Common myeloid progenitor, CD34-positive (primary cell): ENCODE measurements at regions not wholly inside any gene's neighbourhood (a gene's known extent, or its start where the extent isn't known, plus 50 kb on each side); places are given as distances from the start of the nearest gene placed in this dataset.

Experiments
- CTCF ChIA-PET: fragments of 350-600 bp; sonication (Branson Sonifier 250); formaldehyde crosslinking; loops from one replicate; lab custom pipeline; 2021; ENCODE audit warnings: antibody characterized with exemption; lab: Charles Lee
- POLR2A ChIA-PET: fragments of 350-600 bp; sonication (Branson Sonifier 250); formaldehyde crosslinking; loops from one replicate; lab custom pipeline; 2021; ENCODE audit warnings: antibody characterized with exemption; lab: Charles Lee
- DNase-seq, 3 donors: peaks; one replicate each; pipeline versions ENCODE4 v3.0.0 to v3.0.0-alpha.2; 2013
- H3K27ac ChIP-seq, 2 experiments: 1 replicate in 1 of 2; 2 replicates in 1 of 2; pipeline ENCODE4 v1.7.0; 2013; ENCODE audit warnings: inconsistent platforms in 2 of 2, low read length in 2 of 2, mild to moderate bottlenecking in 2 of 2, low read depth in 1 of 2, moderate library complexity in 1 of 2; ENCODE audit not compliant: severe bottlenecking in 2 of 2, insufficient read depth in 1 of 2, poor library complexity in 1 of 2
- H3K27me3 ChIP-seq, 5 experiments: replicated peaks in 2 of 5; 1 replicate in 3 of 5; 2 replicates in 2 of 5; pipeline versions ENCODE4 v1.6.1 to v1.7.0; 2013; ENCODE audit warnings: low read length in 4 of 5, mild to moderate bottlenecking in 2 of 5, moderate library complexity in 2 of 5, inconsistent platforms in 1 of 5; ENCODE audit not compliant: insufficient read depth in 5 of 5, control insufficient read depth in 4 of 5
- H3K36me3 ChIP-seq, 4 experiments: 1 replicate in 2 of 4; 2 replicates in 2 of 4; pipeline versions ENCODE4 v1.6.1 to v1.7.0; 2013; ENCODE audit warnings: low read length in 3 of 4, control low read depth in 1 of 4, mild to moderate bottlenecking in 1 of 4; ENCODE audit not compliant: control insufficient read depth in 4 of 4, insufficient read depth in 4 of 4
- H3K4me1 ChIP-seq, 4 experiments: 1 replicate in 3 of 4; 2 replicates in 1 of 4; pipeline versions ENCODE4 v1.6.1 to v1.7.1; 2013; ENCODE audit warnings: low read length in 3 of 4, mild to moderate bottlenecking in 3 of 4, control low read depth in 1 of 4, inconsistent platforms in 1 of 4, moderate library complexity in 1 of 4; ENCODE audit not compliant: control insufficient read depth in 4 of 4, insufficient read depth in 4 of 4; ENCODE audit errors: control extremely low read depth in 1 of 4
- H3K4me3 ChIP-seq, 7 experiments: 1 replicate in 4 of 7; 2 replicates in 3 of 7; pipeline versions ENCODE4 v1.5.1 to v1.7.0; 2013; ENCODE audit warnings: mild to moderate bottlenecking in 7 of 7, low read length in 6 of 7, moderate library complexity in 6 of 7, inconsistent platforms in 2 of 7, low read depth in 2 of 7, control low read depth in 1 of 7; ENCODE audit not compliant: insufficient read depth in 4 of 7, control insufficient read depth in 1 of 7; ENCODE audit errors: extremely low read depth in 1 of 7
- H3K9me3 ChIP-seq, 5 experiments: 1 replicate in 4 of 5; 2 replicates in 1 of 5; pipeline versions ENCODE4 v1.6.1 to v1.7.1; 2013; ENCODE audit warnings: low read length in 4 of 5, mild to moderate bottlenecking in 2 of 5, inconsistent platforms in 1 of 5, low read depth in 1 of 5, moderate library complexity in 1 of 5; ENCODE audit not compliant: control insufficient read depth in 4 of 5, insufficient read depth in 2 of 5; ENCODE audit errors: control extremely low read depth in 1 of 5
- WGBS: methylation state at CpG from one replicate; pipeline ENCODE4 v1.1.5; 2013; ENCODE audit not compliant: insufficient coverage; 5-methylcytosine and 5-hydroxymethylcytosine counted together

- 100% methylated on average over 1 of the region's 1 CpG for WGBS
- no peak overlapping the region for H3K4me3 ChIP-seq
- no peak overlapping the region for H3K27ac ChIP-seq
- DNase-seq: no peak
- peaks cover 0 to 3% (median under 1%) of the 10 kb centered on the region in 5 experiments for H3K9me3 ChIP-seq
- ChIA-PET CTCF (interaction anchor here (0.6 kb wide), 1 partner anchor 30 kb away, joined by 3 read pairs; no protein-coding TSS in a partner anchor), POLR2A (no interaction called here)
- no peaks in the 10 kb centered on the region for H3K27me3 ChIP-seq
- H3K4me1 ChIP-seq: peaks cover 0 to 2% (median 0%) of the 10 kb centered on the region in 4 experiments
- H3K36me3 ChIP-seq: no peaks in the 10 kb centered on the region
These were observed 117.5 kb upstream of the APP start for GRCh38 chr21:26288026-26288425.

GRCh38 chr21:26284531-26284930, 114.0 kb upstream of the APP start:
- ChIA-PET CTCF (no interaction called here), POLR2A (no interaction called here)
- peaks cover 0 to 3% (median 1%) of the 10 kb centered on the region in 5 experiments for H3K9me3 ChIP-seq
- H3K27me3 ChIP-seq: peaks cover 0 to 2% (median 0%) of the 10 kb centered on the region in 5 experiments
- DNase-seq: no peak
- H3K4me1 ChIP-seq: no peaks in the 10 kb centered on the region
- 80% methylated on average over 1 of the region's 1 CpG for WGBS
- no peak overlapping the region for H3K27ac ChIP-seq
- no peaks in the 10 kb centered on the region for H3K36me3 ChIP-seq
- no peak overlapping the region for H3K4me3 ChIP-seq

GRCh38 chr21:26282058-26282457, 111.5 kb upstream of the APP start:
- POLR2A ChIA-PET: no interaction called here
- Histone ChIP-seq H3K9me3 (peaks cover 0 to 3% (median 1%) of the 10 kb centered on the region in 5 experiments), H3K27ac (no peak overlapping the region), H3K27me3 (peaks cover 0 to 2% (median 0%) of the 10 kb centered on the region in 5 experiments), H3K36me3 (no peaks in the 10 kb centered on the region), H3K4me3 (no peak overlapping the region), H3K4me1 (no peaks in the 10 kb centered on the region)
- whole genome bisulfite sequencing: 42% methylated on average over 2 of the region's 4 CpGs
- DNase-seq: no peak
- CTCF ChIA-PET: no interaction called here

- ChIA-PET POLR2A (no interaction called here), CTCF (interaction anchor here (1.2 kb wide), 1 partner anchor 13 kb away, joined by 3 read pairs; no protein-coding TSS in a partner anchor)
- no peak overlapping the region for H3K27ac ChIP-seq
- no peaks in the 10 kb centered on the region for H3K4me1 ChIP-seq
- no peak overlapping the region for H3K4me3 ChIP-seq
- no peak for DNase-seq
- H3K36me3 ChIP-seq: no peaks in the 10 kb centered on the region
- peaks cover 0 to 3% (median 1%) of the 10 kb centered on the region in 5 experiments for H3K9me3 ChIP-seq
- peaks cover 0 to 2% (median 0%) of the 10 kb centered on the region in 5 experiments for H3K27me3 ChIP-seq
- 100% methylated on average over 2 of the region's 2 CpGs for WGBS
These were observed 110.9 kb upstream of the APP start for GRCh38 chr21:26281506-26281905.

- H3K27me3 ChIP-seq: peaks cover 0 to 2% (median 0%) of the 10 kb centered on the region in 5 experiments
- CTCF ChIA-PET: interaction anchor here (1.2 kb wide), 1 partner anchor 13 kb away, joined by 3 read pairs; no protein-coding TSS in a partner anchor
- H3K36me3 ChIP-seq: no peaks in the 10 kb centered on the region
- H3K4me3 ChIP-seq: no peak overlapping the region
- WGBS: 48% methylated on average over 2 of the region's 3 CpGs
- H3K27ac ChIP-seq: no peak overlapping the region
- DNase-seq: no peak
- no peaks in the 10 kb centered on the region for H3K4me1 ChIP-seq
- POLR2A ChIA-PET: interaction anchor here (0.7 kb wide), 1 partner anchor 232 kb away, joined by 3 read pairs; no protein-coding TSS in a partner anchor
- peaks cover 0 to 4% (median 2%) of the 10 kb centered on the region in 5 experiments for H3K9me3 ChIP-seq
These were observed 110.2 kb upstream of the APP start for GRCh38 chr21:26280775-26281174.

GRCh38 chr21:26280148-26280547, 109.6 kb upstream of the APP start:
- WGBS: 82% methylated on average over 3 of the region's 5 CpGs

GRCh38 chr21:26275801-26276200, 105.2 kb upstream of the APP start:
- CTCF ChIA-PET: no interaction called here
- no peak for DNase-seq
- no peaks in the 10 kb centered on the region for H3K27me3 ChIP-seq
- H3K36me3 ChIP-seq: no peaks in the 10 kb centered on the region
- POLR2A ChIA-PET: no interaction called here
- WGBS: no CpG with 5 or more reads among the region's 1 CpG
- H3K27ac ChIP-seq: no peak overlapping the region
- peaks cover 5 to 43% (median 16%) of the 10 kb centered on the region in 5 experiments for H3K9me3 ChIP-seq
- H3K4me1 ChIP-seq: no peaks in the 10 kb centered on the region
- H3K4me3 ChIP-seq: no peak overlapping the region

More at GRCh38 chr21:26280148-26280547, 109.6 kb upstream of the APP start:
- no peak for DNase-seq
- H3K9me3 ChIP-seq: peaks cover 0 to 5% (median 3%) of the 10 kb centered on the region in 5 experiments
- no peaks in the 10 kb centered on the region for H3K36me3 ChIP-seq
- H3K27me3 ChIP-seq: peaks cover 0 to 2% (median 0%) of the 10 kb centered on the region in 5 experiments
- POLR2A ChIA-PET: interaction anchor here (0.6 kb wide), 1 partner anchor 365 kb away, joined by 5 read pairs; no protein-coding TSS in a partner anchor
- CTCF ChIA-PET: interaction anchor here (0.6 kb wide), 1 partner anchor 98 kb away, joined by 4 read pairs; no protein-coding TSS in a partner anchor
- H3K27ac ChIP-seq: no peak overlapping the region
- no peaks in the 10 kb centered on the region for H3K4me1 ChIP-seq
- no peak overlapping the region for H3K4me3 ChIP-seq
